AG04449 (cell line): ENCODE measurements at regions not wholly inside any gene's neighbourhood (a gene's known extent, or its start where the extent isn't known, plus 50 kb on each side); places are given as distances from the start of the nearest gene placed in this dataset.

Experiments
- CTCF ChIA-PET: fragments of 350-600 bp; formaldehyde crosslinking; extraction: SDS; loops from one replicate; lab custom pipeline; 2021; ENCODE audit warnings: antibody characterized with exemption; lab: Yijun Ruan, JAX
- POLR2A ChIA-PET: fragments of 400-600, 350-600 bp; formaldehyde crosslinking; extraction: SDS; loops from one replicate; lab custom pipeline; 2020; ENCODE audit warnings: antibody characterized with exemption, inconsistent platforms; lab: Yijun Ruan, JAX
- DNase-seq: peaks from one replicate; pipeline ENCODE4 v3.0.0-alpha.2; 2010; ENCODE audit warnings: low read depth, low spot score
- H3K4me3 ChIP-seq: 2 replicates; pipeline ENCODE4 v1.5.1; 2011; ENCODE audit warnings: low read depth, mild to moderate bottlenecking, control low read depth, low read length
- TF ChIP-seq, protein P1 (sequence below): IDR thresholded peaks from one replicate; pipeline ENCODE4 v1.5.1; 2011; ENCODE audit warnings: mild to moderate bottlenecking, moderate library complexity, low read length, control low read depth, inconsistent platforms; ENCODE audit not compliant: insufficient read depth; ENCODE audit errors: missing control alignments

- no peak for DNase-seq
- CTCF ChIA-PET = no interaction called here
- POLR2A ChIA-PET = no interaction called here
- no peak overlapping the region for H3K4me3 ChIP-seq
- TF ChIP-seq, protein P1, sequence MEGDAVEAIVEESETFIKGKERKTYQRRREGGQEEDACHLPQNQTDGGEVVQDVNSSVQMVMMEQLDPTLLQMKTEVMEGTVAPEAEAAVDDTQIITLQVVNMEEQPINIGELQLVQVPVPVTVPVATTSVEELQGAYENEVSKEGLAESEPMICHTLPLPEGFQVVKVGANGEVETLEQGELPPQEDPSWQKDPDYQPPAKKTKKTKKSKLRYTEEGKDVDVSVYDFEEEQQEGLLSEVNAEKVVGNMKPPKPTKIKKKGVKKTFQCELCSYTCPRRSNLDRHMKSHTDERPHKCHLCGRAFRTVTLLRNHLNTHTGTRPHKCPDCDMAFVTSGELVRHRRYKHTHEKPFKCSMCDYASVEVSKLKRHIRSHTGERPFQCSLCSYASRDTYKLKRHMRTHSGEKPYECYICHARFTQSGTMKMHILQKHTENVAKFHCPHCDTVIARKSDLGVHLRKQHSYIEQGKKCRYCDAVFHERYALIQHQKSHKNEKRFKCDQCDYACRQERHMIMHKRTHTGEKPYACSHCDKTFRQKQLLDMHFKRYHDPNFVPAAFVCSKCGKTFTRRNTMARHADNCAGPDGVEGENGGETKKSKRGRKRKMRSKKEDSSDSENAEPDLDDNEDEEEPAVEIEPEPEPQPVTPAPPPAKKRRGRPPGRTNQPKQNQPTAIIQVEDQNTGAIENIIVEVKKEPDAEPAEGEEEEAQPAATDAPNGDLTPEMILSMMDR = no peak
Observed at GRCh38 chr3:193905541-193906396, 230.2 kb upstream of the HES1 start.

DNA sequence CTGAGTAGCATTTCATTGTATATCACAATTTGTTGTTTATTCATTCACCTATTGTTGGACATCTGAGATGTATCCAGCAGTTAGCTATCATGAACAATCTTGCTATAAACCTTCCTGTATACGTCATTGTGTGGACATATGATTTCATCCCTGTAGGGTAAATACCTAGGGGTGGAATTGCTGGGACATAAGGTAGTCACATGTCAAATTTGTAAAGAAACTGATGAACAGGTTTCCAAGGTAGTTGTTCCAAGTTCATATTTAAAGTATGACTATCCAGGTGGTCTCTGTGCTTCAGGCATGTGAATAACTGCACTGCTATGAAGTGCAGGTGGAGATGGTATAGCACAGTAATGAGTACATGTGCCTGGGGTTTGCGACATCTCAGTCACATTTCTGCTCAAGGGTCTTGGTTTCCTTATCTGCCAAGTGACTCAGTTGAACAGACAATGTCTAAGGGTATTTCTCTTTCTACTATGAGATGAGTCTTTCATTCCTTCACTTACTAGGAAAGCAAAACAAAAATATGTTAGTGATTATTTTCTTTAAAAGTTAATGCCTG lies 229.0 kb upstream of the HES1 start:
- POLR2A ChIA-PET = no interaction called here
- DNase-seq = no peak
- CTCF ChIA-PET = no interaction called here
- TF ChIP-seq, protein P1 = no peak
- H3K4me3 ChIP-seq = no peak overlapping the region

- ChIA-PET CTCF (no interaction called here), POLR2A (no interaction called here)
- no peak overlapping the region for H3K4me3 ChIP-seq
- DNase-seq = no peak
- TF ChIP-seq, protein P1 = no peak
Observed at GRCh38 chr3:193908181-193908744, 227.7 kb upstream of the HES1 start.

DNA sequence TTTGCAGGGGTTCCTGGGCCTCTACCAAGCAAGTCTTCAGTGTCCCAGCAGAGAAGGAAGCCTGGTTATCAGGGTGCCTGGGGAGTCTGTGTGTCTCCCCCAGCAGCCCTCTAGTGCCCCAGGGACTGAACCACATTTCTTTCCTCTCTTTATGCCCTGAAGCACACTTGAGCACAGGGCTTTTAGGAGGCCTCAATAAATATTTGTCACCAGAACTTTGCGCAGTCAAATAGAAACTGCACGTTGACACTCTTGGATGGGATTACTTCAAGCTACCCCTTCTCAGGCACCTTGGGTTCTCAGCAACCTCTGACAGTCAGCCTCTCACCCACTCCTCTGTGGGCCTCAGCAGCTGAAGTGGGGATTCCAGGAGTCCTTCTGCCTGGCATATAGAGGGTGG lies 226.6 kb upstream of the HES1 start:
- CTCF ChIA-PET = no interaction called here

DNA sequence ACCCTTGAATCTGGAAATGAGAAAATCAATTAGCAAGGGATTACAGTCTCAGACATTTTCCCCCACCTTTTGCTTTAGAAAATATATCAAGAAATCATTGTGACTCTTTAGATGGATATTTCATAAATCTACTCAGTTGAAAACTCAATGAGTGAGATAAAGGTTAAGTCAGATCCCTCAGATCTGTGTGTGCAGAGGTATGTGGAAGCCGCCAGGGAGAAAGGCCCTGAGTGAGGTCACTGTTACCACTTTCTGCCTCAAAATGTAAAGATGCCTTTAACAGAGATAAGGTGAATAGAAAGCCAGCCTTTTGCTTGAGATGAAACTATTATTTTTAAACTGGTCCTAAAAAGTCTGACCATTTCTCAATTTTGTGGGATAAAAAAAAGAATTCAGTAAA lies 225.6 kb upstream of the HES1 start:
- ChIA-PET POLR2A (no interaction called here), CTCF (no interaction called here)
- DNase-seq = no peak
- H3K4me3 ChIP-seq = no peak overlapping the region
- TF ChIP-seq, protein P1 = no peak

More for the DNA sequence above, 226.6 kb upstream of the HES1 start:
- no peak overlapping the region for H3K4me3 ChIP-seq
- POLR2A ChIA-PET = no interaction called here
- TF ChIP-seq, protein P1 = no peak
- no peak for DNase-seq
